T-helper 17 cell (primary cell): ENCODE measurements at regions not wholly inside any gene's neighbourhood (a gene's known extent, or its start where the extent isn't known, plus 50 kb on each side); places are given as distances from the start of the nearest gene placed in this dataset.

Experiments used
- ATAC-seq: fragments of 150-1000 bp; cut with Tn5 transposase; 2 replicates; pipeline ENCODE4 v1.10.0; 2021; ENCODE audit warnings: mild to moderate bottlenecking, moderate library complexity
- DNase-seq, 3 donors: peaks; one replicate each; pipeline versions ENCODE4 v3.0.0 to v3.0.0-alpha.2; 2020 to 2021
- H3K9me3 ChIP-seq: one replicate; pipeline ENCODE4 v1.7.0; 2013; ENCODE audit warnings: low read length, mild to moderate bottlenecking; ENCODE audit not compliant: control insufficient read depth, poor library complexity, severe bottlenecking
- H3K27ac Mint-ChIP-seq: one replicate; pipeline ENCODE4 v1.8.0; 2022; ENCODE audit warnings: mild to moderate bottlenecking, moderate library complexity, mixed read lengths
- H3K27me3 Mint-ChIP-seq: one replicate; pipeline ENCODE4 v1.8.0; 2022; ENCODE audit warnings: mixed read lengths
- H3K36me3 Mint-ChIP-seq: one replicate; pipeline ENCODE4 v1.8.0; 2022; ENCODE audit warnings: low read depth, mixed read lengths
- H3K4me1 Mint-ChIP-seq: one replicate; pipeline ENCODE4 v1.8.0; 2022; ENCODE audit warnings: mild to moderate bottlenecking, mixed read lengths
- H3K4me3 Mint-ChIP-seq: one replicate; pipeline ENCODE4 v1.8.0; 2022; ENCODE audit warnings: mild to moderate bottlenecking, moderate library complexity, mixed read lengths

DNA sequence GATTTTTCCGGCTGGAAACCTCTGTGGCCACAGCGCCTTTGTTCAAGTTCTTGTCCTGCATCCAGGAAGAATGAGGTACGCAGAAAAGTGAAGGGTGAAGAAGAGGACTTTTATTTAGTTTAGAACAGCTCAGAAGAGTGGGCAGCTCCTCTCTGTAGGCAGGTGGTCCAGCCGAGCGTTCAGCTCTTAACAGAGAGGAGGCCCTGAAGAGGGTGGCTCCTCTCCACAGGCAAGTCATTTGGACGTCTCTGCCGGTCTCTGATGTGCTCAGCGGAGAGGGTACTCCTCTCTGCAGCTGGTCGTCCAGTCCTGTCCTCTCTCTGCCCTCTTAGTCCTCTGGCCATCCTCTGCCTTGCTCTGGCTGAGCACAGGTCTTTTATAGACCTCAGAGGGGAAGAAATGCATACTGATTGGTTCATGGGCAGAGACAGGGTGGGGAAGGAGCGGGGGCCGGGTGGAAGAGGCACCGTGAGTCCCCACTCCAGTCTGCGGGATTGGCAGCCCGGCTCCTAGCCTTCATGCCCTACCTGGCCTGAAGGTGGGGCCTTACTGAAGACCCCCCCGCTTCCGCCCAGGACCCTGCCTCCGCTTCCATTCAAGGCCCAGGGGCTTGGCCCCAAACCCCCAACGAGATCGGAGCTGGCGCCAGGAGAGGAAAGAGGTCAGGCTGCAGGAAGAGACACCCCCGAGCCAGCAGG, 70.0 kb upstream of the NKD1 start:
- DNase-seq (no peak), ATAC-seq (no peak)
- H3K27me3 Mint-ChIP-seq, result peaks cover 31% of the 10 kb centered on the region
- no peaks in the 10 kb centered on the region for H3K9me3 ChIP-seq
- H3K4me3 Mint-ChIP-seq, result no peak overlapping the region
- no peaks in the 10 kb centered on the region for H3K36me3 Mint-ChIP-seq
- H3K27ac Mint-ChIP-seq, result no peak overlapping the region
- peaks cover 13% of the 10 kb centered on the region for H3K4me1 Mint-ChIP-seq

DNA sequence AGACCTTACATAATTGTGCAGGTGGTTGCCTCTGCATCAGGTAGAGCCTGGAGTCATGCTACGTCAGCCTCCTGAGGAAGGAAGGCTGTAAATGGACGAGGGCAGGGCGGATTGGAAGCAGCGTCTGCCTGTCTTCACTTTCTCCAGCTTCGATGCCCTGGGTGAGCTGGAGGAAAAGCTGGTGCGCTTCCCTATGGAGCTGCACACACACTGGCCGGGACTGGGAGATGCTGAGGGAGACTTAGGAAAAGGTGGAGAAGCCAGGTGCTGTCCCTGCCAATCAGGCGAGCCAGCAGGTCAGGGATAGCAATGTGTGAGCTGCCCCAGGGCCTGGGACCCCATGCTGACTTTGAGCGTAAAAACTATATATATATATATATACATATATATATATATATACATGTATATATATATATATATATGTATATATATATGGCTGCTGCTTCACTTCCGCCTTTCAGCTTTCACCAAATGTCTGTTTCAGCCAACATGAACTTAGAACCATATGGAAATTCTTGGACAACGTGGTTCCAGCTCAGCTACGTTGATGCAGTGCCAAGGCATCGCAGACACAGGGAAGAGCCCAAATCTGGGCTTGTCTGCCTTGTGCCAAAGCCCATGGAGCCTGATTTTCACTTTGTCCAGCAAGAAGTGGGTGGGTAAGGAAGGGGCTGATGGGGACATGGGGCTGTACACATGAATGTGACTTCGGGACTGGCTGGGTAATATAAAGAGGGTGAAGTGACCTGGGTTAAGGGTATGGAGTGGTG, 71.5 kb upstream of the NKD1 start:
- no peak for ATAC-seq
- no peaks in the 10 kb centered on the region for H3K36me3 Mint-ChIP-seq

DNA sequence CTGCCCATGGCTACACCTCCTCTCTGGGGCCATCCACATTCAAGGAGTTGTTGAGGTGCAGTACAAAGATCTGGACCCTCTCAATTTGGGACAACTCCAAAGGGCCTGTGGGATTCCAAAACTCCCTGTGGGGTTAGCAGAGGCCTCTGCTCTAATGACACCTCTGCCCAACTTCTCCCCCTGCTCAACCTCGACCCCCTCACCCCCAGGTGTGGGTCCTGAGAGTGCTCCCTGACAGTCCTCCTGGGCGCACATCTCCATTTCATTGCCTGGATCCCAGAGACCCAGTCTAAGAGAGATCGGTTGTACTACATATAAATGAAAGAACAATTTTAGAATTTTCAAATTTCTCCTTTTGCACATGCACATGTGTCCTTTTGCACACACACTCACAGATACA, 73.0 kb upstream of the NKD1 start:
- no peak for ATAC-seq
- H3K27me3 Mint-ChIP-seq, result peaks cover 56% of the 10 kb centered on the region

More for the DNA sequence above, 71.5 kb upstream of the NKD1 start:
- H3K9me3 ChIP-seq, result no peaks in the 10 kb centered on the region
- Mint-ChIP-seq H3K27me3 (peaks cover 44% of the 10 kb centered on the region), H3K4me1 (peaks cover 13% of the 10 kb centered on the region), H3K27ac (no peak overlapping the region), H3K4me3 (no peak overlapping the region)
- no peak for DNase-seq

DNA sequence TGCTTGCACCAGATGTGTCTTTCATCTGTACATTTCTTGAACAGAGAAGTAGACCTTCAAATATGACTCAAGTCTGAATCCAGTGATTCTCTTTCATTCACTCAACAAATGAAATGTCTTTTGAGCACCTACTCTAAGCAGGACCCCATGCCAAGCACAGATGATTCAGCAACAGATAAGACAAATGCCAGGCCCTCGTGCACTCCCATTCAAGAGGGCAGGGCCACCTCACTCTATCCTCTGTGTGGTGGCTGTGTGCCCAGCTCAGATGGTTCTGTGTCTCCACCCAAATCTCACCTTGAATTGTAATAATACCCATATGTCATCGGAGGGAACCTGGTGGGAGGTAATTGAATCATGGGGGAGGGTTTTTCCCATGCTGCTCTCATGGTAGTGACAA, 74.1 kb upstream of the NKD1 start:
- DNase-seq, result no peak
- no peak overlapping the region for H3K27ac Mint-ChIP-seq
- no peaks in the 10 kb centered on the region for H3K36me3 Mint-ChIP-seq
- H3K4me3 Mint-ChIP-seq, result no peak overlapping the region
- H3K4me1 Mint-ChIP-seq, result peaks cover 7% of the 10 kb centered on the region
- H3K9me3 ChIP-seq, result no peaks in the 10 kb centered on the region
- H3K27me3 Mint-ChIP-seq, result peaks cover 54% of the 10 kb centered on the region
- ATAC-seq, result no peak

More for the DNA sequence above, 73.0 kb upstream of the NKD1 start:
- Mint-ChIP-seq H3K36me3 (no peaks in the 10 kb centered on the region), H3K4me3 (no peak overlapping the region), H3K27ac (no peak overlapping the region), H3K4me1 (peaks cover 11% of the 10 kb centered on the region)
- no peak for DNase-seq
- H3K9me3 ChIP-seq, result no peaks in the 10 kb centered on the region

DNA sequence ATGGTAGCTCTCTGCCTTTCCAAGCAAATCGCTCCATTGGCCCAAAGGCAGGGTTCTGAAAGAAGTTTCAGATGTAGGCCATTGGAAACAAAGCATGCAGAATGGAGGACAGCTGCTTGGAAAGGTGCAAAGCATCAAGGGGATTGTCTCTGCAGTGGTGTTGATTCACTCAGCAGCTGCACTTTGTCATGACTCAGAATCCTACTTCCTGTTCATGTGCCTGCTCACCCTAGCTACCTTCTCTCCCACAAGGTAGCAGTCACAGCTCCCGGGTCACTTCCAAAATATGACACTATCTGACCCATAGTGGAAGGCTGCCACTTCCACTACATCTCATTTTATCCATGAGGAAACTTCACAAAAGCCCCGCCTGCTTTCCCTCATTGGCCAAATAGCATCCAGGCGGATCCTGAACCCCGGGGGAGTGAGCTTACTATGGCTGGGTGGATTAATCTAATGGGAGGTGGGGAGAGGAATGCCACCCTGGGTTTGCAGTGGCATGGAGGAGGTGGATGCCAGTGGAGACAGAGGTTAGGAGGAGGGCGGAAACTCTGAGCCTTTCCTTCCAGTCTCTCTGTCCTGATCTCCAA, 74.7 kb upstream of the NKD1 start:
- no peak for DNase-seq
- Mint-ChIP-seq H3K27me3 (peaks cover 60% of the 10 kb centered on the region), H3K27ac (no peak overlapping the region), H3K36me3 (no peaks in the 10 kb centered on the region), H3K4me3 (no peak overlapping the region), H3K4me1 (peaks cover 10% of the 10 kb centered on the region)
- no peak for ATAC-seq
- no peaks in the 10 kb centered on the region for H3K9me3 ChIP-seq

DNA sequence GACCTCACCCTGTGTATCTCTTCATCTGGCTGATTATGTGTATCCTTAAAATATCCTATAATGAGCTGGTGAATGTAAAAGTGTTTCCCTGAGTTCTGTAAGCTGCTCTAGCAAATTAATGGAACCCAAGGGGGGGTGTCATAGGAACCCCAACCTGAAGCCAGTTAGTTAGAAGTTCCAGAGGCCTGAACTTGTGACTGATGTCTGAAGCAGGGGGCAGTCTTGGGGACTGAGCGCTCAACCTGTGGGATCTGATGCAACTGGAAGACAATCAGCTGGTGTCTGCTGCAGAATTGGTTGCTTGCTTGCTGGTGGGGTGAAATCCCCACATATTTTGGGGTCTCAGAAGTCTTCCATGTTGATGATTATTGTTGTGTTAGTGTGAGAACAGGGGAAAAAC, 75.7 kb upstream of the NKD1 start:
- Mint-ChIP-seq H3K27ac (no peak overlapping the region), H3K4me1 (peaks cover 10% of the 10 kb centered on the region), H3K27me3 (peaks cover 58% of the 10 kb centered on the region), H3K36me3 (no peaks in the 10 kb centered on the region), H3K4me3 (no peak overlapping the region)
- no peaks in the 10 kb centered on the region for H3K9me3 ChIP-seq
- ATAC-seq (no peak), DNase-seq (no peak)

DNA sequence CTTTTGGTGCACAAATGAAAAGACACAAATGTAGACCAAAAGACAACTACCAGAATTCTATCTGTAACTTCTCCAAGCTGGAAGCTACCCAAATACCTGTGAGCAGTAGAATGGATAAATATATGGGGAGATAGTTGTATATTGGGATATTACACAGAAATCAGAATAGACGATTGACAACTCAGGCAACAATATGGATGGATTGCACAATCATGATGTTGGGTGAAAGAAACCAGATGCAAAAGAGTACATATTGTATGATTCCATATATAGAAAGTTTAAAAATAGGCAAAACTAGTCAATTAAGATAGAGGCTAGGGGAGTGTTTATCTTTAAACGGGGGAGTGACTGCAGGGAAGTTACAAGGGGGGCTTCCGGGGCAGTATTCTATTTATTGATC, 77.5 kb upstream of the NKD1 start:
- Mint-ChIP-seq H3K4me1 (peaks cover 10% of the 10 kb centered on the region), H3K27me3 (peaks cover 66% of the 10 kb centered on the region), H3K4me3 (no peak overlapping the region), H3K27ac (no peak overlapping the region), H3K36me3 (peaks cover 2% of the 10 kb centered on the region)
- ATAC-seq (no peak), DNase-seq (no peak)
- H3K9me3 ChIP-seq, result no peaks in the 10 kb centered on the region

DNA sequence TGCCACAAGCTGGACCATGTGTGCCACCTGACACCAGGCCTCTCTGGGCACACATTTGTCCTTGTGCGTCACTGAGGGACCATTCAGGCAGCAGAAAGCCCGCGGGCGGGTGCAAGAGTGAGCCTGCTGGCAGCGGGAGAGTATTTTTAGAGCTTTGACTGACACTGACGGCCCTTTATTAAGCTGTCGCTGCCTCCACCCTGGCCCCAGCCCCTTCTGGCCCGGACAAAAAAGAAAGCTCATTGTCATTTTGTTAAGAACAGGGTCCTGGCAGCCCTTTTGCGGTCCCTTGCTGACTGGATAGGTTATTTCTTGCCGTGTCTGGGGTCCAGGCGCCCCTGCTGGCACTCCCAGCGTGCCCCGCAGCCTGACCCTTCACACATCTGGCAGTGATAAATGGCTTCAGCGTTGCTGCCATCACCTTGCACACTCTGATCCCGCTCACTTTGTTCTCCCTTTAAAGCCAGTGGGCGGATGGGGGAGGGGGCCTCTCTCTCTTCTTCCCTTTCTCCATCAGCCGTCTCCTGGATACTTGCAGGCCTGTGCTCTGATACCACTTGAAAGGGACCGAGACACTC, 78.4 kb upstream of the NKD1 start:
- Mint-ChIP-seq H3K4me3 (no peak overlapping the region), H3K27ac (no peak overlapping the region), H3K36me3 (peaks cover 2% of the 10 kb centered on the region), H3K4me1 (peaks cover 9% of the 10 kb centered on the region), H3K27me3 (peaks cover 60% of the 10 kb centered on the region)
- no peak for ATAC-seq
- DNase-seq, result no peak
- H3K9me3 ChIP-seq, result no peaks in the 10 kb centered on the region

DNA sequence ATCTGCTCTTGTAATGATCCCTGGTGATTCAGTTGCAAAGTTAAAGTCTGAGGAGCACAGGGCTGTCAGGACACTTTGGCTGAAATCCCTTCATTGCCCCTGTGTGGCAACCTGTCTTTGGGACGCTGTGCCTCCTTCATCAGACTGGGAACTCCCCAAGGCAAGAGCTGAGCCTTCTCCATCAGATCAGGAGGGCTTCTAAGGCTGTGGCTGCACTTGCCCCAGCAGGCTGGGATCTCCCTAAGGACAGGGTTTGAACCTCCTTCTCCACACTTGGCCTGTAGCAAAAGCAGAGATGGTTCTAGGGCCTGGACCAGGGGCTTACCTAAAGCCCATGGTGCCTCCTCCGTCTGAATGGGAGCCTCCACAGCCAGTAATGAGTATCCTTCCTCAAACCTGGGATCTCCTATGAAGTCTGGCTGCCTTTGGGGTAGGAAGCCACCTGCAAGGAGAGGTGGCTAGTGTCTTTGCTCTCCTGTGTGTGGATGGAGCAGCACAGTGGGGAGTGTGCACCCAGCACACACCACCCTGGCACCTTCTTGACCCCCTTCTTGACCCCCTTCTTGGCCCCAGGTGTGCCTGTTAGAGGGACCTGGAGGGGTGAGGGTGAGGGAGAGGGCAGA, 79.0 kb upstream of the NKD1 start:
- Mint-ChIP-seq H3K4me1 (peaks cover 8% of the 10 kb centered on the region), H3K27me3 (peaks cover 60% of the 10 kb centered on the region), H3K27ac (no peak overlapping the region), H3K36me3 (peaks cover 2% of the 10 kb centered on the region), H3K4me3 (peak overlapping the region; percentile 25)
- DNase-seq (no peak), ATAC-seq (no peak)
- no peaks in the 10 kb centered on the region for H3K9me3 ChIP-seq

DNA sequence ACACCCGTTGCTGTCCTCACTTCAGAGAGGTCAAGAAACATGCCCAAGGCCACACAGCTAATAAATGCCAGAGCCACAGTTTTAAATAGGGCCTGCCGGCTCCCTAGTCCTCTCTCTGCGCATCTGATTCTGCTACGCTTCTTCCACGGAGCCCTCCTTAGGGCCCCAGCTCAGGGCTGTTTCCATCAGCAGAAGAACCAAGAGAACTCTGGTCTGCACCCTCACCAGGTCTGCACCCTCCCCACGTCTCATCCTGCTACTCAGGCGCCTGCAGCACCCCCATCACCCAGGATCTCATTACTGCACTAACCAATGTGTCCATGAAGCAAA, 79.5 kb upstream of the NKD1 start:
- Mint-ChIP-seq H3K27ac (no peak overlapping the region), H3K4me3 (peak overlapping the region; percentile 25), H3K36me3 (peaks cover 2% of the 10 kb centered on the region), H3K4me1 (peaks cover 6% of the 10 kb centered on the region), H3K27me3 (peaks cover 64% of the 10 kb centered on the region)
- ATAC-seq, result no peak
- DNase-seq, result no peak
- H3K9me3 ChIP-seq, result no peaks in the 10 kb centered on the region

DNA sequence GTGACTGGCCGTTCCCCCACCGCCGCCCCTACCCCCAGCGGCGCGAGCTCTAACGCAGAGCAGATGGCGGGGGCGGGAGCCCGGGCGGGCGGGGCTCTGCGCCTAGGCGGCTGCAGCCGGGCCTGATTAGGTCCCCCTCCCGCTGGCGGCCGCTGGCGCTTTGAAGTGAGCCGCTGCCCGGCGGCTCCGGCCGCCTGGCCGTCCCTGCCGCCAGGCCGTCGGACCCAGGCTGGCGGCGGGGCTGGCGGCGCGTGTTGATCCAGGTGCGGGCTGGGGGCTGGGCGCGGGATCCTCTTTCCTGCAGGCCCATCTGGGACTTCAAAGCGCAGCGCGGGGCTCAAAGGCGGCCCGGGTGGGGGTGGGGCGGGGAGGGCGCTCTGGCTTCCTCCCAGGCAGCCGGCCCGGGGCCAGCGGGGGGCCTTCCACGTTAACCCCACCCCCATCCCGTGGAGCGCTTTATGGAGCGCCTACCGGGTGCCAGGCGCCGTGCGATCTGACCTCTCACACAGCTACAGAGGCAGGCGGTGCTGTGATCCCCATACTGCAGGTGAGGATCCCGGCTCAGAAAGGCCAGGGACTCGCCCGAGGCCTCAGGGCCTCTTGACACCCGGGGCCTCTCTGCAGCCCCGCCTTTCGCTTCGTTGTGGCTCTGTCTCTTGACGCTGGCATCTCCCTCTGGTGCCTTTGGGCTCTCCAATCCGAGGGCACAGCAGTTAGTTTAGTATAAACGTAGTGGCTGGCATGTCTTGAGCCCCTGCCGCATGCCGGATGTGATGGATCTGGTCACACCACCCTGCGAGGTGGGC, 80.0 kb upstream of the NKD1 start:
- no peaks in the 10 kb centered on the region for H3K9me3 ChIP-seq
- H3K27me3 Mint-ChIP-seq, result peaks cover 70% of the 10 kb centered on the region
- no peak overlapping the region for H3K27ac Mint-ChIP-seq
- peak overlapping the region; percentile 63 for H3K4me3 Mint-ChIP-seq
- DNase-seq (no peak), ATAC-seq (peak; percentile 36)
- peaks cover 3% of the 10 kb centered on the region for H3K4me1 Mint-ChIP-seq
- peaks cover 2% of the 10 kb centered on the region for H3K36me3 Mint-ChIP-seq

DNA sequence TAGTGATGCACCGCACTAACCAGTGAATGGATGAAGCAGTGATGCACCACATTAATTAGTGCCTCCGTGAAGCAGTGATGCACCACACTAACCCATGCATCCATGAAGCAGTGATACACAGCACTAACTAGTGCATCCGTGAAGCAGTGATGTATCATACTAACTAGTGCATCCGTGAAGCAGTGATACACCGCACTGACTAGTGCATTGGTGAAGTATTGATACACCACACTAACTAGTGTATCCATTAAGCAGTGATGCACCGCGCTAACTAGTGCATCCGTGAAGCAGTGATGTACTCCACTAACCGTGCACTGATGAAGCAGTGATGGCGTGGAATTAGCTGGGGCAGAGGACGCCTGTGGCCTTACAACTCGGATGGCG, 80.6 kb upstream of the NKD1 start:
- Mint-ChIP-seq H3K27ac (no peak overlapping the region), H3K27me3 (peaks cover 71% of the 10 kb centered on the region), H3K4me3 (peak overlapping the region; percentile 63), H3K36me3 (peaks cover 4% of the 10 kb centered on the region), H3K4me1 (peaks cover 5% of the 10 kb centered on the region)
- no peaks in the 10 kb centered on the region for H3K9me3 ChIP-seq
- DNase-seq, result no peak
- no peak for ATAC-seq
